GM23338 (cell line): ENCODE measurements at regions not wholly inside any gene's neighbourhood (a gene's known extent, or its start where the extent isn't known, plus 50 kb on each side); places are given as distances from the start of the nearest gene placed in this dataset.

ENCODE experiments used
- CREB1 ChIP-seq: fragments of 250-450 bp; sonication (Bioruptor Pico); IDR thresholded peaks from 2 replicates; pipeline ENCODE4 v1.5.0; 2020; ENCODE audit warnings: low read depth, mild to moderate bottlenecking, moderate library complexity
- EZH2phosphoT487 ChIP-seq: fragments of 200-600 bp; sonication (generic); IDR thresholded peaks from one replicate; pipeline ENCODE4 v1.8.1; 2018; ENCODE audit warnings: antibody characterized with exemption; ENCODE audit not compliant: unreplicated experiment
- NANOG ChIP-seq: IDR thresholded peaks from 2 replicates; pipeline ENCODE4 v1.6.1; 2016; ENCODE audit warnings: antibody characterized with exemption, borderline replicate concordance
- POLR2AphosphoS5 ChIP-seq: IDR thresholded peaks from 2 replicates; pipeline ENCODE4 v1.6.1; 2016; ENCODE audit warnings: antibody characterized with exemption, low read depth
- REST ChIP-seq: IDR thresholded peaks from one replicate; pipeline ENCODE4 v1.6.1; 2018; ENCODE audit warnings: antibody characterized with exemption; ENCODE audit not compliant: unreplicated experiment
- ZNF114 ChIP-seq: fragments of 250-450 bp; sonication (Bioruptor Pico); IDR thresholded peaks from 2 replicates; pipeline ENCODE4 v1.5.0; 2020; ENCODE audit warnings: mild to moderate bottlenecking, moderate library complexity
- ZNF331 ChIP-seq: fragments of 250-450 bp; sonication (Bioruptor Pico); IDR thresholded peaks from 2 replicates; pipeline ENCODE4 v1.5.0; 2020; ENCODE audit warnings: low read depth, mild to moderate bottlenecking, moderate library complexity
- ZNF462 ChIP-seq: fragments of 250-450 bp; sonication (Bioruptor Pico); IDR thresholded peaks from 2 replicates; pipeline ENCODE4 v1.5.0; 2020; ENCODE audit warnings: mild to moderate bottlenecking, moderate library complexity
- TF ChIP-seq, protein P1 (sequence below), 2 experiments: fragments of 200-600 bp in 1 of 2; sonication (generic) in 1 of 2; conservative IDR thresholded peaks; 2 replicates each; pipeline versions ENCODE4 v1.5.1 to v1.6.1; 2016 to 2017; ENCODE audit warnings: antibody characterized with exemption in 2 of 2, low read depth in 2 of 2, mild to moderate bottlenecking in 2 of 2, moderate library complexity in 1 of 2

- TF ChIP-seq ZNF462 (CRISPR knock-in tag) (no peak), EZH2phosphoT487 (no peak), CREB1 (CRISPR knock-in tag) (no peak), NANOG (no peak), POLR2AphosphoS5 (no peak), REST (no peak), ZNF331 (CRISPR knock-in tag) (no peak), ZNF114 (CRISPR knock-in tag) (no peak)
- TF ChIP-seq, protein P1, sequence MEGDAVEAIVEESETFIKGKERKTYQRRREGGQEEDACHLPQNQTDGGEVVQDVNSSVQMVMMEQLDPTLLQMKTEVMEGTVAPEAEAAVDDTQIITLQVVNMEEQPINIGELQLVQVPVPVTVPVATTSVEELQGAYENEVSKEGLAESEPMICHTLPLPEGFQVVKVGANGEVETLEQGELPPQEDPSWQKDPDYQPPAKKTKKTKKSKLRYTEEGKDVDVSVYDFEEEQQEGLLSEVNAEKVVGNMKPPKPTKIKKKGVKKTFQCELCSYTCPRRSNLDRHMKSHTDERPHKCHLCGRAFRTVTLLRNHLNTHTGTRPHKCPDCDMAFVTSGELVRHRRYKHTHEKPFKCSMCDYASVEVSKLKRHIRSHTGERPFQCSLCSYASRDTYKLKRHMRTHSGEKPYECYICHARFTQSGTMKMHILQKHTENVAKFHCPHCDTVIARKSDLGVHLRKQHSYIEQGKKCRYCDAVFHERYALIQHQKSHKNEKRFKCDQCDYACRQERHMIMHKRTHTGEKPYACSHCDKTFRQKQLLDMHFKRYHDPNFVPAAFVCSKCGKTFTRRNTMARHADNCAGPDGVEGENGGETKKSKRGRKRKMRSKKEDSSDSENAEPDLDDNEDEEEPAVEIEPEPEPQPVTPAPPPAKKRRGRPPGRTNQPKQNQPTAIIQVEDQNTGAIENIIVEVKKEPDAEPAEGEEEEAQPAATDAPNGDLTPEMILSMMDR (conservative IDR thresholded peaks at IDR 0.05; ENCODE audit: low read depth in 2 of 2): no peak
Observed at GRCh38 chr3:43165786-43166185, 59.9 kb upstream of the POMGNT2 start (continued).
